Esophagus mucosa (tissue), 1 donor: ENCODE measurements at regions not wholly inside any gene's neighbourhood (a gene's known extent, or its start where the extent isn't known, plus 50 kb on each side); places are given as distances from the start of the nearest gene placed in this dataset.
"Not testable (repeated sequence)": the region's sequence is repeated elsewhere in the genome, so short reads cannot be mapped to it uniquely, and the experiment has no call there.

Experiments used
- ATAC-seq: fragments of 200-7000 bp; cut with Tn5 transposase; one replicate; pipeline ENCODE4 v1.9.1; 2020
- donor health status: DM: yes; HTN: yes; CAD: no.

DNA sequence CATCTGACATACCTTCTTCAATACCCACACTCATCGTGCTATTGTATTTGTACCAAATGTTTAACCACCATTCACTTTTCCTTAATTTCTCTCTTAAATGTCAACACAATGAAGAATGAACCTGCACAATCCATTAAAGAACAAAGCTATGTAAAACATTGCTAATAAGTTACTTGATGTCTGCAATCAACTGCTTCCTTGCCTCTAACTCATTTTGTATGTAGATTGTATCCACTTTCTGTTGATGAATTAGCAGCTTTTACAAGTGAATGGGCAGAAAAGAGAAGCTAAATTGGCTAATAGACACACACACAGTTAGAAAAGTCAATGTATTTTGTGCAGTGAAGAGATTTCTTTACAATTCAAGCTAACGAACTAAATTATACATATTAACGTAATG is 212.5 kb upstream of the NDST3 start:
- no peak for ATAC-seq

- ATAC-seq, result no peak
These were observed 210.9 kb upstream of the NDST3 start for GRCh38 chr4:117823388-117823787.

DNA sequence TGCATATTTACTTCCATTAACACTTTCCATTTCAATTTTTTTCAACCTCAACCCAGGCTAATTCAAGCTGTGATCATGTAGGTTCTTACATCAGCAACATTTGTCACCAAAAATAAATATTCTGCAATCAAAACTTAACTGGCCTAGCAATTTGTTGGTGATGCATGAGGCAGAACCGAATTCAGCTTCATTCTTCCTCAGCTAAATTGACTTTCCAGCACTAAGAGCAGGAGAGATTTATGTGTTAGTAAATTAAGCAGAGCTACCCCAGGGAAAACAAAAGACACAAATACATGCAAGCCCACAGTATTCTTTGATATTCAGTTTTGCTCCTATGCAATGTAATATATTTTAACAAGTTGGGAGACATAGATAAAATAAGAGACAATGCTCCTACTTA is 208.7 kb upstream of the NDST3 start:
- no peak for ATAC-seq

DNA sequence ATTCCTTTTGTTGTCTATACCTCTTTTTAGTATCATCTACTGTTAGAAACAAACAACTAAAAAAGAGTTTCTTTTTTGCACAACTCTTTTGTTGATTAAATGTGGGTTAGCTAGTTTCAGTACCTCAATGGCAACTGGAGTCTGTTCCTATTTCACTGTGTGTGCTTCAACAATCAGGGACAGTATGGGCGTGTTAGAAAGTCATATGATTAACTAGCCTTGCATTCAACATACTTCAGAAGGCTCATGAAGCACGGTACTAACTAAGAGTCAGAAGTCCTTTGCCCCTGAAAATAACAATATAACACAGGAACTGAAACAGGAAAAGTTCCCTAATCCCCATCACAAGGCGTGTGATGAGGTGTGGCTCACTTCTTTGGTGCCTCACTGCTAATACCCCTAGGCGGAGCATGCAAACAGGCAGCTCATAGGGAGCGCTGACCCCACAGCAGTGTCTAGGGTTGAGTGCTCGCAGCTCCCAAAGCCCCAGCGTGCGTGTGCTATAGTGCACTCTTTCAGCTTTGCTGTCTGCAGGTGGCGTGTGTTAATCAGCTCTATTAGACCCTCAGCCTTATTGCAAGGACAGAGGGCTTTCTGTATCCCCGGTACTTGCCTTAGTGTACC is 203.1 kb upstream of the NDST3 start:
- peak; percentile 22 for ATAC-seq

GRCh38 chr4:117835566-117835965 is 198.7 kb upstream of the NDST3 start:
- ATAC-seq, result no peak

DNA sequence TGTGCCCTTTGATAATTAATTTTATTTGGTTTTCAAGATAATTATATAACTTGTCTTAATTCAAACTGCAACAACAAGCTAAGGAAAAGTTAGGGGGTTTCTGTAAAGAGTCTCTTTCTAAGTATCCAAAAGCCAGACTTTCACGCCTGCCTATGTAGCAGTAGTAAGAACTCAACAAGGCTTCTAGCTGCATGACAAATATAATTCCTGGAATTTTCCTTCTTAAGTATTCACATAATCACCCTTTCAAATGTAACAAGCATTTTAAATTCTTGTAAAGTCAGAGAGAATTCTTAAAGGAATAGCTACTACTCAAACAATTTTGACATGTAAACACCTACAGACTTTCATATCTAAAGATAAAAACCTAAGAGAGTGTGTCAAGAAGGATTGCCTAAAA is 189.7 kb upstream of the NDST3 start:
- no peak for ATAC-seq

GRCh38 chr4:117845270-117845669 is 189.0 kb upstream of the NDST3 start:
- ATAC-seq, result no peak

GRCh38 chr4:117847849-117848248 is 186.4 kb upstream of the NDST3 start:
- no peak for ATAC-seq

- ATAC-seq, result no peak
These were observed 166.1 kb upstream of the NDST3 start for GRCh38 chr4:117868201-117868600.

DNA sequence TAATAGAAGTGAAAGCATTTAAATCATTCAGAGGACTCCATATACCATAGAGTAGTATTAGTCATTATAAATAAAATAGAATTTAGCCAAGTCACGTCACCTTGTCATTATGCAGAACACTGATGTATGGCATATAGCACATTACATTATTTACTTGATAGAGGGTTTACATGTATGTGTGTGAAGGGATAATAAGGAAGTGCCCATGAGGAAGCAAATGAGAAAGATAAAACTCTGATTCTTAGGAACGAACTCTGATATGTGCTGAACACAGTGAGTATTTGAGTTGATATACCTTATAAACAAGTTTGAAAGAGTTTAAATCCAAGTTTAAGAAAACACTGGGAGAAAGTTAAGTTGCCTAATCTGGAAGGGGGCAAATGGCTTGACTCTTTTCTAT is 160.5 kb upstream of the NDST3 start:
- ATAC-seq, result no peak

- ATAC-seq, result no peak
These were observed 160.1 kb upstream of the NDST3 start for GRCh38 chr4:117874216-117874615.

- no peak for ATAC-seq
These were observed 144.3 kb upstream of the NDST3 start for GRCh38 chr4:117889978-117890377.

GRCh38 chr4:117893207-117893606 is 141.1 kb upstream of the NDST3 start:
- no peak for ATAC-seq

- no peak for ATAC-seq
These were observed 135.8 kb upstream of the NDST3 start for GRCh38 chr4:117898496-117898895.

GRCh38 chr4:117900832-117901231 is 133.5 kb upstream of the NDST3 start:
- ATAC-seq, result no peak

GRCh38 chr4:117907646-117908045 is 126.6 kb upstream of the NDST3 start:
- no peak for ATAC-seq

- no peak for ATAC-seq
These were observed 125.7 kb upstream of the NDST3 start for GRCh38 chr4:117908306-117909207.

- no peak for ATAC-seq
These were observed 117.6 kb upstream of the NDST3 start for GRCh38 chr4:117916728-117917127.

DNA sequence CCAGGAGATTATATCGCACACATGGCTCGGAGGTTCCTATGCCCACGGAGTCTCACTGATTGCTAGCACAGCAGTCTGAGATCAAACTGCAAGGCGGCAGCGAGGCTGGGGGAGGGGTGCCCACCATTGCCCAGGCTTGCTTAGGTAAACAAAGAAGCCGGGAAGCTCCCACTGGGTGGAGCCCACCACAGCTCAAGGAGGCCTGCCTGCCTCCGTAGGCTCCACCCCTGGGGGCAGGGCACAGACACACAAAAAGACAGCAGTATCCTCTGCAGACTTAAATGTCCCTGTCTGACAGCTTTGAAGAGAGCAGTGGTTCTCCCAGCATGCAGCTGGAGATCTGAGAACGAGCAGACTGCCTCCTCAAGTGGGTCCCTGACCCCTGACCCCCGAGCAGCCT is 112.0 kb upstream of the NDST3 start:
- ATAC-seq, result not testable (repeated sequence)

GRCh38 chr4:117927823-117928222 is 106.5 kb upstream of the NDST3 start:
- ATAC-seq, result not testable (repeated sequence)

DNA sequence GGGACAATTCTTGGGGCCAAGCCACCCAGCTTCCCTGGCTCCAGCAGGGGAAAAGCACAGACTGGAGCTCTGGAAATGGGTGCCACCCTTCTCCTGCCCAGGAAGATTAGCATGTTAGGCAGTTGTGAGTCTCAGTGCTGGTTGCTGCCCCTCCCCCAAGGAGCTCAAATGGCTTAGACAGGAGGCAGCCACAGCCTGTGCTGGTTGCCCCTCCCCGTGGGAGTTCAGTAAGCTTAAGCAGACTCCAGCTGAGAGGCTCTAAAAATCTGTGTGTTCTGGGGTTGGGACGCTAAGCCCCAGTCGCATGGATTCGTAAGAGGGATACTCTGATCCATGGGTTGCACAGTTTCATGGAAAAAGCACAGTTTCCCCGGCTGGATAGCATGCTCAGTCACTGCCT is 92.7 kb upstream of the NDST3 start:
- no peak for ATAC-seq

- no peak for ATAC-seq
These were observed 84.7 kb upstream of the NDST3 start for GRCh38 chr4:117949621-117950020.

GRCh38 chr4:117957571-117957970 is 76.7 kb upstream of the NDST3 start:
- ATAC-seq, result no peak

DNA sequence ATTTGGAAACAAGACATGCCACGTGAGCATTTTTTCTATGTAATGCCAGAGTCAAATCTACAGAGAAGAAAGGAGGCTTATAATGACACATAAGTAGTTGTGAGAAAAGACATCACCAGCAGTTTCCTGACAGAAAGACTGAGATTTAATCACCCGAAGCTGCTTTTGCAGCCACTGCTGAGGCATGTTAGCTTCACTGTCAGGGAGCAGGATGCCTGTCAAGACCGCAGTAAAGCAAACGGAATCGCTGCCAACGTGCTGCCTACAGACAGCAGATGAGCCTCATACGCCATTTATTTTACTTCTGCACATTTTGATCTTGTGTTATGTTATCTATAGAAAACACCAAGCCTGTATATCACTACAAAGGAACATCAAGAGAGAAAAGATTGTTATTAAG is 68.7 kb upstream of the NDST3 start:
- no peak for ATAC-seq
